NCI-H69 (cell line): ENCODE measurements at regions not wholly inside any gene's neighbourhood (a gene's known extent, or its start where the extent isn't known, plus 50 kb on each side); places are given as distances from the start of the nearest gene placed in this dataset.

Experiments
- DNase-seq: peaks from one replicate; lab custom pipeline; 2025; lab: John Stamatoyannopoulos, UW

DNA sequence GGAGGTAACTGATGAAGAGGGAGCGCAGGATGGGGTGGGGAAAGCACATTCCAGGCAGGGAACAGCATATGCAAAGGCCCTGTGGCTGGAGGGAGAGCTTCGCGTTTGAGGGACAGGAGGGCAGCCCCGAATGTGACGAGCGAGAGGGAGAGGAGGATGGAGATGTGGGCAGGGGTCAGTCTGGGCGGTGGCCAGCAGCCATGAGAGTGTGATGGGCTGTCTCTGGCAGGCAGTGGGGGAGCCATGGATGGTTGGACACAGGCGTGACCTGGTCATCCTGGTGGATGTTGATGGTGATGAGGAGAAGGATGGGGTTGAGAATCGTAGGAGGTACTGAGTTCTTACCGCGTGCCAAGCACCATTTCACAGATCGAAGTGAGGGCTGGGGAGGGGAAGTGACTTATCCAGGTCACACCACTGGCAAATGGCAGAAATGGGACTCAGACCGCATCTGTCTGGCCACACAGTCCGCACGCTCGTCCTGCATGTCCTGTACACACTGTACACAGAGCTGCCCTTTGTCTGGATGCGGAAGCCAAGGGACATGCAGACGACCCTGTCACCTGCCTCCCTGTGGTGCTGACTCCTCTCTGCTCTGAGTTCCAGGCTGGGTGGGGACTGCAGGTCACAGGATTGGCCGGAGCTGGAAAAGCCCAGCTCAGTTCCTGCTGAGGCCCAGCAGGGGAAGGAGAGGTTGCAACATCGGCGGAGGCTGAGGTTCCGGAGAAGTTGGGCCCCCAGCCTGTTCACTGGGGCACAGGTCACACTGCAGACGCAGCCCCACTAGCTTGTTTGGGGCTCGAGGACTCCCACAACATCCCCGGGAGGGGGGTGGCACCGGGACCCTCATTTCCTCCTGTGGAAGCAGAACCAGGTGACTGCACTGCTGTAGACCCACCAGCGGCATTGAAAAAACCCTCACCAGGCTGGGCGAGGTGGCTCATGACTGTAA, 165.6 kb upstream of the IER5L start:
- no peak for DNase-seq

DNA sequence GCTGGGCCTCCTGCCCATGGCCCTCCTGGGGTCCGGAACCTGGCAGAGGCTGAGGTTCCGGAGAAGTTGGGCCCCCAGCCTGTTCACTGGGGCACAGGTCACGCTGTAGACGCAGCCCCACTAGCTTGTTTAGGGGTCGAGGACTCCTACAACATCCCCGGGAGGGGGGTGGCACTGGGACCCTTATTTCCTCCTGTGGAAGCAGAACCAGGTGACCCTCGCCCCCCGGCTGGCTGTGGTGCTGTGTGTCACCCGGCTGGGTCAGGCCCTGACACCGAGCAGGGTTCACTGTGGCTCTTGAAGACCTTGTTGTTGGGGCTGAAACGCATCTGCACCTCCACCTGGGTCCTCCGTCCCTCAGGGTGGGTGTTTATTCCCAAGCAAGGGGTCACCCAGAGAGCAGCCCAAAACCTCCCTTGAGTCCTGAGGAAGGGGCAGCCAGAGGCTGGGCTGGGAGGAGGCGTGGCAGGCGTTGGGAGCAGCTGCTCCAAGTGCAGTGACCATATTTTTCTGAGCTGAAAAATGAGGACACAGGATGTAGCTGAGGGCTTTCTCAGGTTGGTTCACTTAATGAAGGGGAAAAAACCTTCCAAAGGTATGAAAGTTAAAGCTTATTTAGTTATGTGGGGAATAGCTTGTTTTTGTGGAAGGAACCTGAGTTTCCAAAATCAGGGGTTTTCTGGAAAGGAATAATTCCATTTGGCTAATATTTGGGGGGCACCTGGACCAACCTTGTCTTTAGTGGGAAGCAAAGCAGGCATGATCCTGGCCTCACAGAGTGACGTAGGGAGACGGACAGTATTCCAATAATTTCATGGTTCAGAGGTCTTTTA, 164.7 kb upstream of the IER5L start:
- no peak for DNase-seq

DNA sequence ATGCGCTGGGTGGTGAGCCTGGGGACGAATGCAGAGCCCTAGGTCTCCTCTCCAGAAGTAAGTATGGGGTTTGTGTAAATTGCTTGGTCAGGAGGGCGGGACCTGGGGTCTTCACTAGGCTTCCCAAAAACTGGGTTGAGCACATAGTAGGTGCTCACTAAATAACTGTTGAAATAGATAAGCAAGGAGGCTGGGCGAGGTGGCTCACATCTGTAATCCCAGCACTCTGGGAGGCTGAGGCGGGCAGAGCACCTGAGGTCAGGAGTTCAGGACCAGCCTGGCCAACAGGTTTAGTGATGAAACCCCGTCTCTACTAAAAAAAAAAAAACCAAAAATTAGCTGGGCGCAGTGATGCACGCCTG, 163.9 kb upstream of the IER5L start:
- no peak for DNase-seq

DNA sequence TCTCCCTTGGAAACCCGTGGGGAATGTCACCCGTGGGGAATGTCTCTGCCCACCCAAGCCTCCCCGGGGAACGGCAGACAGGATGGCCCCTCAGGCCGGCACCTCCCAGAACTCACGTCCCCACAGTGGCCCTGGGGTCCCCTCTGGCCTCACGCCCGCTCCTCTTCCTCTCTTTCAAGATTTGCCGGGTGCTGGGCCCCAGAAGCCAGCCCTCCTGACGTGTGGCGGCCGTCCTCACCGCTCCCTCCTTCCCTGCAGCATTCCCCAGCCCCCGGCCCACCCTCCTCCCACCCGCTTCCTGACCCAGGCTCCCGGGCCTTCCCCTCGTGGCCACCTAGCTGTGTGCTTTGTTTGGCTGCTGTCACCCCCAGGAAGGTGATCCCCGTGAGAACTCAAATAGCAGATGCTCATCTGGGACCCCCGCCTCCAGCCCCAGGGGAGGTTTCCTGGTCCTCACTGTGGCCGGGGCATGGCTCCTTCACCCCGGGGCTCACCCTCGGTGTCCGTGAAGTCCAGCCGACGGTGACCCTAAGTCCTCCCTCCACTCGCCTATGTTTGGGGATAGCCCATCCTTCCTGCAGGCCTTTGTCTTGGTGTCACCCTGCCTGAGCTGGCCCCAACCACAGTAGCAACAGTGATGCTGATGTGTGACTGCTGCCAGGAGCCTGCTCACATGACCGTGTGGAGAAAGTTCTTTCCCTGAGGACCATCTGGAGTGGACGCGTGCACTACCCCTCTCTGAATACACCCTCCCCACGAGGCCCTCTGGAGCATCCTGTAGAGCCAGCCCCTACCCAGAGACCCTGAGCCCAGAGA, 163.3 kb upstream of the IER5L start:
- no peak for DNase-seq

DNA sequence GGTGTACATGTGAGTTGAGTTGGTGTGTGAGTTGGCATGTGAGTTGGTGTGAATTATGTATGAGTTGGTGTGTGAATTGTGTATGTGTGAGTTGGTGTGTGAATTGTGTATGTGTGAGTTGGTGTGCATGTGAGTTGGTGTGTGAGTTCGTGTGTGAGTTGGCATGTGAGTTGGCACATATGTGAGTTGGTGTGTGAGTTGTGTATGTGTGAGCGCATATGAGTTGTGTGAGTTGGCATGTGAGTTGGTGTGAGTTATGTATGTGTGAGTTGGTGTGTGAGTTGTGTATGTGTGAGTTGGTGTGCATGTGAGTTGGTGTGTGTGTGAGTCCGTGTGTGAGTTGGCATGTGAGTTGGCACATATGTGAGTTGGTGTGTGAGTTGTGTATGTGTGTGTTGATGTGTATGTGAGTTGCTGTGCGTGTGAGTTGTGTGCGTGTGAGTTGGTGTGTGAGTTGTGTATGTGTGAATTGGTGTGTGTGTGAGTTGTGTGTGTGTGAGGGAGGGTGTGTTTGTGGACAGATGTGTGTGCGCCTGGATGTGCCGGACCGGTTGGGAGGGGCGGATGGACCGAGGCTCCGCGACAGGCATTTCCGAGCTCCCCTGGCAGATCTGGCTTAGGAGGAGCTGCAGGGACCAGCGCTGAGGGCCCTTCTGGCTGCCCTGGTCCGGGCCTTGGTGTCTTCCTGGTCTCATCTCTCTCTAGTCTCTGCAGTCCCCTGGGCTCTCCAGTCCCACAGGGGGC, 162.5 kb upstream of the IER5L start:
- no peak for DNase-seq

DNA sequence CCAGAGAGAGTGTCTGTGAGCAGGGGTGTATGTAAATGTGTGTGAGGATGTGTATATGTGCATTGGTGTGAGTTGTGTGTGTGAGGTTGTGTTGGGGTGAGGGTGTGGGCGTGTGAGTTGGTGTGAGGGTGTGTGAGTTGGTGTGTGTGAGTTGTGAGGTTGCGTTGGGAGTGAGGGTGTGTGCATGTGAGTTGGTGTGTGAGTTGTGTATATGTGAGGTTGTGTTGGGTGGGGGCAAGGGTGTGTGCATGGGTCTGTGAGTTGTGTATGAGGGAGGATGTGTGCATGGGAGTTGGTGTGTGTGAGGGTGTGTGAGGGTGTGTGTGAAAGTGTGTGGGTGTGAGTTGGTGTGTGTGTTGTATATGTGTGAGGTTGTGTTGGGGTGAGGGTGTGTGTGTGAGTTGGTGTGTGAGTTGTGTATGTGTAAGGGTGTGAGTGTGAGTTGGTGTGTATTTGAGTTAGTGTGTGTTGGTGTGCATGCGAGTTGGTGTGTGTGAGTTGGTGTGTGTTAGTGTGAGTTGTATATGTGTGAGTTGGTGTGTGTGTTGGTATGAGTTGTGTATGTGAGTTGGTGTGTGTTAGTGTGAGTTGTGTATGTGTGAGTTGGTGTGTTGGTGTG, 161.6 kb upstream of the IER5L start:
- no peak for DNase-seq

DNA sequence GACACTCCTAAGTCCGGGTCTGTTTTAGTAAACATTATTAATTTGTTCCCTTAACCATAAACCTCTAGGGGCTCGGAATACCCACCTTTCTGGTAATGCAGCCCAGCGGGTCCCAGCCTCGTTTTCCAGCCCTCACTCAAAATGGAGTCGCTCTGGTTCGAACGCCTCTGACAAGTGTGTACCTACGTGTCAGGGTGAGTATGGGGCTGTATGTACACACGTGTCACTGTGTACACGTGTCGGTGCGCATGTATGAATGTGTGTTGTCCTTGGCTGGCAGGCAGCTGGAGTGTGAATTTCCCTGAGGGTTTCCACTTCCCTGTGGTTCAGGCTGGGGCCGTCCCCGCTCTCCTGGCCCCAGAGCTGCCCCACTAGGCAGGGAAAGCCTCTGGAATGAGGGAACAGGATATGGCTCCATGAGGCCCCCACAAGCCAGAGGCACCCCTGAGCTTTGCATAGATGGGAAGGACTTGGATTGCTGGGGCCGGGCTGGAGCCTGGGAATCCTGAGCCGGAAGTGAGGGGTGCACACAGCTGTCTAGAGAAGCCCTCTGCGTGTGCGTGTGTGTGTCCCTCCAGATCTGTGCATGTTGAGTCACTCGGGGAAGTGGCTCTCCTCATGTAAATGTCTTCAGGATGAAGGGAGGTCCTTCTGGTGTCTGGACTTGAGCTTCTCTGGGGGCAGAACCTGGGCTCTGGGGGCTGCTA, 160.8 kb upstream of the IER5L start:
- DNase-seq, result peak; percentile 32

DNA sequence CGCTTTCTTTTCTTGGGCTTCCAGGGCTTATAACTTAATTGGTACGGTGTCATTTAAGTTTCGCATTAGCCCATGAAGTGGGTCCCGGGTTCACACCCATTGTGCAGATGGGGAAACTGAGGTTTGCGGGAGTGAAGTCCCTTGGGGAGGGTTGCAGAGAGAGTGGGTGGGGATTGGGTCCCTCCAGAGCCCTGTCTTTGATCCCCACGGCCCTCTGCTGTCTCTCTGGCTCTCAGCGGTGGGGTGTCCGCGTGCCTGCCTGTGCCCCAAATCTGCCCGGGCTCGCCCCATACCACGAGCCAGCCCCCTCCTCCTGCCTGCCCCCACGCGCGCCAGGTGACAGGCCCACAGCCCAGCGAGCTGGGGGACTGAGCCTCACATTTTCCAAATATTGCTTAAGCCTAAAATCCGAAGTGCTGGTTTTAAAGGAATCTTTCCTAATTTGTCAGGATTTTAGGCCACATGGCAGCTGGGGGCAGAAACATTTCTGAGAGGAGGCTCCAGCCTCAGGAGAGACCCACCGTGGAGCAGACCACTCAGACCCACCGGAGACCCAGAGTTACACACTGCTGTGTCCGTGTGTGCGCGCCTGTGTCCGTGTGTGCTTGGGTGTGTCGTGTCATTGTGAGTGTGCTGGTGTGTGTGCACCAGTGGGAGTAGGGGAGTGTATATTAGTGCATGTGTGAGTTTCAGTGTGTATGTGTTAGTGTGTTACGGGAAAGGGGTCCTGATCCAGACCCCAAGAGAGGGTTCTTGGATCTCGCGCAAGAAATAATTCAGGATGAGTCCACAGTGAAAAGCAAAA, 159.5 kb upstream of the IER5L start:
- no peak for DNase-seq

DNA sequence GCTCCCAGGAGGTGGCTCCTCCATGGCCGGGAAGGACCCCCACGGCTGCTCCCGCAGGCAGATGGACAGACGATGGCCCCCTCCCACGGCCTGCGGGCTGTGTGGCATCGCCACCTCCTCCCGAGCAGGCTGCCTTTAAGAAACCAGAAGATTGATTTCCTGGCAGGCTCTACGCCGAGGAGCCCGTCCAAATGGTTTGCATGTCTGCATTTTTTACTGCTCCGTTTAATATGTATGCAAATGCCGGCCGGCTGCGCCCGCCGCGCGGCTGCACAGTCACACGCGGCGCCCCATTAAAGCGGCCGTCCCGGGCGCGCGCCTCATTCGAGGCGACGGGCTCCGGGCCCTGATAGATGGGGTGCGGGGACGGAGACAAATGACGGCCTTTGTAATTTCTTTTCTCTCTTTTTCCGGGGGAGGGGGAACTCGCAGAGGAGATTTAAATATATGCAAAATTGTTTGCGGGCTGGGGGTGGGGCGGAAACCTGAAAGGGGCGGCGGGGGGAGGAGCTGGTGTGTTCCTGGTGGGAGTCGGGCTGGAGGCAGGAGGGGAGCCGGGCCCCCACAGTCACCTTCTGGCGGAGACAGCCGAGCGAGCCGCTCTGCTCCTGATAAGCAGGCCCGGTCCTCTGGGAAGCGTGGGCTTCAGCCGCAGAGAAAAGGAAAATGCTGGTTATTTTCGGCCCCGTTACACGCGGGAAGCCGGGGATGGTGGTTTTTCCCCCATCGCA, 158.7 kb upstream of the IER5L start:
- peak; percentile 71 for DNase-seq

DNA sequence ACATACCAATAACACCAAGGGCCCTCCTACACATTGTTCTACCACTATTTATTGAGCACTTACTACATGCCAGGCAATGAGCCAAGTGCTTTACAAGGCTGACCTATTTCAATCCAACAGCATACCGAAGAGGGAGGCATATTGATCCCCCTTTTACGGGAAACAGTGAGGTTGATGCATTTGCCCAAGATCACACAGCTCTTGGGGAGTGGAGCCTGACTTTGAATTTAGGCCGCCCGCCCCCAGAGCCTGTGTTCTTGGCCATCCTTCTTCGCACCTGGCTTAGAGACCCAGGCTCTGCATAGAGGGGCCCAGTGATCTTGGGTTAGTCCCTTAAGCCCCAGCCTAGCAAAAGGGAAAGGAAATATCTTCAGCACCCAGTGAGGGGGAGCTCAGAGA, 158.1 kb upstream of the IER5L start:
- peak; percentile 35 for DNase-seq

DNA sequence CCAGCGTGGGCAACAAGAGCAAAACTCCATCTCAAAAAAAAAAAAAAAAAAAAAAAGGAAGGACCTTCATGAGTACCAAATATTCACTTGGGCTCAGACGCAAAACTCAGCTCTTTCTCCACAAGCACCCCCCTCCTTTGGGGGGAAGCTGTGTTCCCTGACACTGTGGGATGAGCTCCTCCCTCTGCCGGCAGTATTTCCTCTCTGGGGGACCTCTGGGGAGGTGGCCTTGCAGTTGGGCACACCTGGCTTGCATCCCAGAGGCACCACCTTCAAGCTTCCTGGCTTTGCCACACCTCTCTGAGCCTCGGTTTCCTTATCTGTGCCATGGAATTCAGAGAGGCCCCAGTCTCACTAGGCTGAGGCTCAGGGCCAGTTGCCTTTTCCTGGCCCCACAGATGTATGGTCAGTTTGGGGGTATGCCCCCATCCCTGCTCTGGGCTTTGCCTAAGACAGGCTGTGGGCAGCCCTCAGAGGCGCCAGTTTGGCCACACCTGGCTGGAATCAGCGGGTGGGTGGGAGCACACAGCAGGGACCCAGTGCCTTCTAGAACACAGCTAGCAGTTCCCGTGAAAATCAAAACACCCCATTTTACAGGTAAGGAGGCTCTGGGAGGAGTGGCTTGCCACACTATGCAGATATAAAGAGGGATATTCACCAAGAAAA, 157.5 kb upstream of the IER5L start:
- peak; percentile 34 for DNase-seq

DNA sequence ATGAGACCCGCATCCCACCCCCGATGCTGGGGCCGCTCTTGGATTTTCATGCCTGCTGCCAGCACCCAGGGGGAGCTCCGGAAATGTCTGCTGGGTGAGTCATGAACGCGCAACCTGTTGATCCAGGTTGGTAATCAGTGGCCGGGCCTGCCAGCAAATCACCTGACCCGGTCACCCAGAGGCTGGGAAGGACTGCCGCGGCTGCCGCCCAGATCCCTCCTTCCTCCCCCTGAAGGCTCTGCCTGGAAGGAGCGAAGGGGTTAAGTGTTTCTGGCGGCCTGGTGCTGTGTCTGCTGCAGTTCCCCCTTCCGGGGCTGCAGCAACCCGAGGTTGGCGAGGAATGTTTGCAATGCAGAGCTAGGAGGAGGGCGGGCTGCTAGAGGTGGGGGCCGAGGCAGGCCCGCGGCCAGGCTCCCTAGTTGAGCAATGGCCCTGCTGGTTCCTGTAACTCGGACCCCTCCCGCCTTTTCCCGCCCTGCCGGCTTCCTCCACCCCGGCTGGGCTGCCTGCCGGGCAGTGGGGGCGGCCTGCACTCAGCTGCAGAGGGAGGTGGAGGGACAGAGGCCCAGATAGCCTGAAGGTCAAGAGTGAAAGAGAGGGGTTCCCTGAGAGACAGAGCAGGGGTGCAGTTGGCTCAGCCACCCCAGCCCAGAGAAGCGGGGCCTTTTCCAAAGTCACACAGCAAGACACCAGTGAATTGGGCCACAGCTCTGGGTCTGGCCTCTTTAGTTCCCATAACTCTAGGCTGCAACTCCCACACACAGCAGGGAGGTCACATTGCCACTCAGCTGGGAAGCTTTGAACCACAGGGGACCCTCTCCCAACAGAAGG, 156.3 kb upstream of the IER5L start:
- peak; percentile 94 for DNase-seq

DNA sequence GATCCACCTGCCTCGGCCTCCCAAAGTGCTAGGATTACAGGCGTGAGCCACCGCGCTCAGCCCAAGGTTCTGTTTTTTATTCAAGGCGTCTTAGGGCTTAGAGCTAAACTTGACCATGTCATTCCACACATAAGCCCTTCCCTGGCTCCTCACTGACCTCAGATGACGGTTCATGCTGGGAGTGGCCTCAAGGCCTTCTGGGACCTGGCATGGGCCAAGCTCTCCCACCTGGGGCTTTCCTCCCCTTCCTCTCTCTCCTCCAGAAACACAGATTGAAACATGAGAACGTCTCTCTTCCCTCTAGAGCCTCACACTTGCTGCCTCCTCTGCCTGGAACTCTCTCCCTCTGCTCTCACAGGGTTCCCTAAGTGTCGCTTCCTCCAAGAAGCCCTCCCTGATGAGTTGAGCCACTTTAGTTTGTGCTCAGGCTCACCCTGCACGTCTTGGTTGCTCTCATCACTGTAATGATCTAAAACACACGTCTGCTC, 155.6 kb upstream of the IER5L start:
- no peak for DNase-seq

DNA sequence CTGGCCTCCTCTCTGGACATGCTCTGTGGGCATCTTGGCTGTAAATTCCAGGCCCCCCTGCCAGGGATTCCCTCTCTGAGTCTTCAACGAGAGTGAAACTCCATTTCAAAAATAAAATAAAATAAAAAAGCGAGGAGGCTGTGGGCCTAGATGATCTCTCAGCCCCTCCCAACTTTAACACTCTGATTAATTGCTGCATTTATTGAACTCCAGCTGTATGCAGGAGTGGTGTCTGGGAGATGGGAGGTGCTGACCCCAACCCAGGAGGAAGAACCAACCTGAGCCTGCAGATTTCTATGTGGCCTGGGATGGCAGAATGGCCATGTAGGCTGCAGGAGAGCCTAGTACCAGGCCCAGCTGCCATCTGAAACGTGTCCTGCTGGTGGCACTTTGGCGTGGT, 154.5 kb upstream of the IER5L start:
- no peak for DNase-seq

DNA sequence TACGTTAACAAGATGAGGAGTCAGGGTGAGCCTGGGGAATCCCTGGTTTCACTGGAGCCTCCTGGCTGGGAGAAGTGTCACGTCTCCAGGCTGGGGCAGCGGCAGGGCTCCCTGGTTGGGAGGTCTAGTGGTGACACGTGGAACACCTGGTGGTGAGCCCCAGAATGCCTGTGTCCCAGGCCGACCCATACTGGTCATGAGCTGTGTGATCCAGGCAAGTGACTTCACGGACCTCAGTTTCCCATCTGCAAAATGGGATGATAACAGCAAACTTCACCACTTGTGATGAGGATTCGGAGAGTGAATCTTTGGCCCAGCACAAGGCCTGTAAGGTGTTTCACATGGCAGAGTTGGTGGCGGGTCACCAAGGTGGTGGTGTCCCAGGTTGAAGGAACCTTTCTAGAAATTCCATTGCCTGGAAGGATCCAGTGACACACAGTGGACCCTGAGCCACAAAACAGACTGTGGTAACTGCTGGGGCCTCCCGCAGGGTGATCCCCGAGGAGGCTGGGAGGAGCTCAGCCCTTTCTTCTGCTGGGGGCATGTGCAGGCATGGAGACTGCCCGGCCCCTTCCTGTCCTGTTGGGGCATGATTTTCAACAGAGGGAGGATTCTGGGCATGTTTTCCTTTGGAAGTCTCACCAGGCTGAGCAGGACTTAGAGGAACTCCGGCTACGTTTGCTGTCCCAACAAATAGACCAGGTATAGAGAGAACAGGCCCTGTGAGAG, 153.9 kb upstream of the IER5L start:
- no peak for DNase-seq

DNA sequence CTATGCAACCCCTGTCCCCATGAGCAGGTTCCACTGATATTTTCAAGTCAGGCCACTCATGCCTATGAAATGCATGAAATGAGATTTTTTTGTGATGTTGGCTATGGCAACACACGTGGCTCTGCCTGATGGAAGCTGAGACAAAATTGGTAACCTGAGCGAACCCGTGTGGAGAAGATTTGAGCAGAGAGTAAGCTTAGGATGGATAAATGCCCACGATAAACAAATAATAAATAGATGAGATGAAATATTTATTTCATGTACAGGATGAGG, 153.4 kb upstream of the IER5L start:
- no peak for DNase-seq
